CD4-positive, CD25-positive, alpha-beta regulatory T cell (primary cell): ENCODE measurements at regions not wholly inside any gene's neighbourhood (a gene's known extent, or its start where the extent isn't known, plus 50 kb on each side); places are given as distances from the start of the nearest gene placed in this dataset.
"Not testable (repeated sequence)": the region's sequence is repeated elsewhere in the genome, so short reads cannot be mapped to it uniquely, and the experiment has no call there.

ENCODE experiments used
- ATAC-seq, 2 donors: fragments of 150-1000 bp; cut with Tn5 transposase; one replicate each; pipeline ENCODE4 v1.10.0; 2021; ENCODE audit warnings: low read depth in 2 of 2, moderate number of reproducible peaks in 2 of 2, moderate library complexity in 1 of 2
- DNase-seq, 3 donors: peaks; one replicate each; pipeline versions ENCODE4 v3.0.0 to v3.0.0-alpha.2; 2012 to 2022; ENCODE audit warnings: mixed read lengths in 1 of 3
- H3K27ac ChIP-seq: one replicate; pipeline ENCODE4 v1.7.0; 2013; ENCODE audit warnings: mild to moderate bottlenecking, low read length; ENCODE audit not compliant: insufficient read depth, poor library complexity, severe bottlenecking
- H3K27me3 ChIP-seq: one replicate; pipeline ENCODE4 v1.7.0; 2013; ENCODE audit warnings: low read length; ENCODE audit not compliant: control insufficient read depth, insufficient read depth
- H3K36me3 ChIP-seq: one replicate; pipeline ENCODE4 v1.7.0; 2013; ENCODE audit warnings: mild to moderate bottlenecking, low read length, moderate library complexity; ENCODE audit not compliant: control insufficient read depth, insufficient read depth
- H3K4me1 ChIP-seq: 2 replicates; pipeline ENCODE4 v1.7.0; 2013; ENCODE audit warnings: mild to moderate bottlenecking, low read length; ENCODE audit not compliant: insufficient read depth, control insufficient read depth, poor library complexity, severe bottlenecking
- H3K4me3 ChIP-seq: one replicate; pipeline ENCODE4 v1.7.0; 2013; ENCODE audit warnings: low read depth, mild to moderate bottlenecking, low read length, moderate library complexity
- H3K9me3 ChIP-seq, 2 experiments: 1 replicate in 1 of 2; 2 replicates in 1 of 2; pipeline ENCODE4 v1.7.0; 2013; ENCODE audit warnings: low read length in 2 of 2, mild to moderate bottlenecking in 1 of 2, moderate library complexity in 1 of 2; ENCODE audit not compliant: control insufficient read depth in 2 of 2
- H3K27ac Mint-ChIP-seq, 3 donors: one replicate each; pipeline ENCODE4 v1.8.0; 2020 to 2022; ENCODE audit warnings: mild to moderate bottlenecking in 3 of 3, mixed read lengths in 3 of 3, moderate library complexity in 2 of 3
- H3K27me3 Mint-ChIP-seq: one replicate; pipeline ENCODE4 v1.8.0; 2022; ENCODE audit warnings: mild to moderate bottlenecking, mixed read lengths
- H3K36me3 Mint-ChIP-seq: one replicate; pipeline ENCODE4 v1.8.0; 2020; ENCODE audit warnings: mixed read lengths
- H3K4me1 Mint-ChIP-seq, 4 donors: one replicate each; pipeline ENCODE4 v1.8.0; 2020 to 2022; ENCODE audit warnings: mixed read lengths in 4 of 4, mild to moderate bottlenecking in 1 of 4
- H3K4me3 Mint-ChIP-seq, 4 donors: one replicate each; pipeline ENCODE4 v1.8.0; 2020 to 2022; ENCODE audit warnings: mild to moderate bottlenecking in 4 of 4, mixed read lengths in 4 of 4, moderate library complexity in 3 of 4
- H3K9me3 Mint-ChIP-seq, 7 donors: one replicate each; pipeline ENCODE4 v1.8.0; 2020 to 2022; ENCODE audit warnings: mixed read lengths in 7 of 7, mild to moderate bottlenecking in 3 of 7, moderate library complexity in 2 of 7

GRCh38 chr14:105919458-105920150 lies 393.2 kb downstream of the TMEM121 start:
- no peak overlapping the region for H3K4me3 ChIP-seq
- Mint-ChIP-seq H3K9me3 (peaks cover 0 to 11% (median 4%) of the 10 kb centered on the region in 7 donors), H3K27ac (no peak overlapping the region), H3K36me3 (no peaks in the 10 kb centered on the region), H3K4me1 (peaks cover 0 to 8% (median 0%) of the 10 kb centered on the region in 4 donors), H3K4me3 (no peak overlapping the region), H3K27me3 (peaks cover 4% of the 10 kb centered on the region)
- no peak overlapping the region for H3K27ac ChIP-seq
- H3K36me3 ChIP-seq: no peaks in the 10 kb centered on the region
- H3K9me3 ChIP-seq: no peaks in the 10 kb centered on the region
- no peaks in the 10 kb centered on the region for H3K27me3 ChIP-seq
- no peak for DNase-seq
- no peaks in the 10 kb centered on the region for H3K4me1 ChIP-seq
- no peak for ATAC-seq

- H3K27me3 ChIP-seq, H3K4me3 ChIP-seq, H3K4me3 Mint-ChIP-seq, H3K4me1 ChIP-seq, DNase-seq, H3K27ac Mint-ChIP-seq, H3K27ac ChIP-seq, H3K36me3 ChIP-seq, H3K9me3 ChIP-seq, ATAC-seq, H3K27me3 Mint-ChIP-seq, H3K4me1 Mint-ChIP-seq, H3K36me3 Mint-ChIP-seq: not testable (repeated sequence)
- peaks cover 0 to 11% (median 4%) of the 10 kb centered on the region in 7 donors for H3K9me3 Mint-ChIP-seq
These were observed 393.8 kb downstream of the TMEM121 start for GRCh38 chr14:105920151-105920700.

- H3K27ac Mint-ChIP-seq, H3K9me3 Mint-ChIP-seq, ATAC-seq, H3K4me3 ChIP-seq, H3K4me1 Mint-ChIP-seq, H3K9me3 ChIP-seq, H3K27ac ChIP-seq, H3K36me3 Mint-ChIP-seq, H3K36me3 ChIP-seq, H3K27me3 Mint-ChIP-seq, DNase-seq, H3K27me3 ChIP-seq, H3K4me3 Mint-ChIP-seq, H3K4me1 ChIP-seq: not testable (repeated sequence)
These were observed 394.7 kb downstream of the TMEM121 start for GRCh38 chr14:105920803-105921755.

- H3K4me3 Mint-ChIP-seq, H3K27ac ChIP-seq, H3K36me3 Mint-ChIP-seq, H3K27ac Mint-ChIP-seq, H3K36me3 ChIP-seq, H3K27me3 Mint-ChIP-seq, H3K4me1 ChIP-seq, H3K27me3 ChIP-seq, DNase-seq, H3K4me3 ChIP-seq, H3K9me3 Mint-ChIP-seq, ATAC-seq, H3K4me1 Mint-ChIP-seq, H3K9me3 ChIP-seq: not testable (repeated sequence)
These were observed 395.4 kb downstream of the TMEM121 start for GRCh38 chr14:105921781-105922180.

- not testable (repeated sequence) for H3K27me3 Mint-ChIP-seq, ATAC-seq, H3K36me3 Mint-ChIP-seq
These were observed 397.3 kb downstream of the TMEM121 start for GRCh38 chr14:105923520-105924191.

GRCh38 chr14:105924951-105925591 lies 398.7 kb downstream of the TMEM121 start:
- Mint-ChIP-seq H3K27ac (no peak overlapping the region), H3K4me3 (no peak overlapping the region), H3K4me1 (no peaks in the 10 kb centered on the region), H3K27me3 (peaks cover 4% of the 10 kb centered on the region), H3K36me3 (no peaks in the 10 kb centered on the region), H3K9me3 (peaks cover 0 to 5% (median 3%) of the 10 kb centered on the region in 7 donors)
- ATAC-seq (no peak), DNase-seq (no peak)
- H3K36me3 ChIP-seq: no peaks in the 10 kb centered on the region
- H3K27ac ChIP-seq: no peak overlapping the region
- H3K4me3 ChIP-seq: no peak overlapping the region
- no peaks in the 10 kb centered on the region for H3K27me3 ChIP-seq
- no peaks in the 10 kb centered on the region for H3K9me3 ChIP-seq
- H3K4me1 ChIP-seq: no peaks in the 10 kb centered on the region

More at GRCh38 chr14:105923520-105924191, 397.3 kb downstream of the TMEM121 start:
- DNase-seq, H3K4me3 ChIP-seq, H3K4me1 ChIP-seq, H3K27ac Mint-ChIP-seq, H3K27ac ChIP-seq, H3K4me3 Mint-ChIP-seq, H3K9me3 ChIP-seq, H3K36me3 ChIP-seq, H3K27me3 ChIP-seq, H3K9me3 Mint-ChIP-seq, H3K4me1 Mint-ChIP-seq: not testable (repeated sequence)

GRCh38 chr14:105925615-105926372 lies 399.4 kb downstream of the TMEM121 start:
- Histone ChIP-seq H3K4me3 (no peak overlapping the region), H3K9me3 (no peaks in the 10 kb centered on the region), H3K4me1 (no peaks in the 10 kb centered on the region), H3K27ac (no peak overlapping the region), H3K27me3 (no peaks in the 10 kb centered on the region), H3K36me3 (no peaks in the 10 kb centered on the region)
- H3K9me3 Mint-ChIP-seq: peaks cover 0 to 5% (median 3%) of the 10 kb centered on the region in 7 donors
- peaks cover 5% of the 10 kb centered on the region for H3K27me3 Mint-ChIP-seq
- no peak overlapping the region for H3K4me3 Mint-ChIP-seq
- H3K36me3 Mint-ChIP-seq: no peaks in the 10 kb centered on the region
- DNase-seq: no peak
- H3K4me1 Mint-ChIP-seq: no peaks in the 10 kb centered on the region
- no peak for ATAC-seq
- no peak overlapping the region for H3K27ac Mint-ChIP-seq
